ENCODE measurements at regions not wholly inside any gene's neighbourhood (a gene's known extent, or its start where the extent isn't known, plus 50 kb on each side); places are given as distances from the start of the nearest gene placed in this dataset.

DNA sequence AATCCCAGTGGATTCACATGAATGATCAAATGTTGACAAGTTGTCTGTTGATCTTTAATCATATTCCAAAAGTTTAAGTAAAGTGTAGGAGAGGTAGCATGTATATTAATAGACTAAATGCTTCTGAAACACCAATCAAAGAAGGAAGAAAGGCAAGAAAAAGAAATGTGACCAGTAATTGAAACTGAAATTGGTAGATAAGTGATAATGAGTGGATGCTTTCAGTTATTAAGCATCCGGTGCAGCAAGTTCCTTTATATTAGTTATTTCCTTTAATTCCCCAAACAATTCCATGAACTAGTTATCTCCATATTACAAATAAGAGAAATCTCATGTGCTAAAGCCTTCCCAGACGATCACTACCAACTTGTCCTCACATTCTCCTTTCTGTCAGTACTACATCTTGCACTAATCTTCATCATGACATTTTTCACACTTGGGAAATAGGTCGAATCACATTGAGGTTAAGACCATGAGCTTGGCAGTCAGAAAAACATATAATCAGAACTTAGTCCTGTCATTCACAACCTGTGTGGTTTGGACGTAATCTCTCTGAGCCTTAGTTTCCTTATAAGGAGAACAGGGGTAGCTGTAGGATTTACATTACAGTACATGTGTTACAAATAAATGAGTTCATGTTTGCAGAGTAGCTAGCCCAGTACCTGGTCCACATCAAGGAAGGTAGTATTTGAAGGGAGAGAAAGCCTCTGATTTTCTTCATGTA is 182.1 kb downstream of the NOL4 start:
- Histone ChIP-seq H4K20me1 (replicated peaks; ENCODE audit: control insufficient read depth, extremely low read depth, insufficient read depth, low read length) (no peaks in the 10 kb centered on the region), H3K79me2 (ENCODE audit: control insufficient read depth, insufficient read depth, low read length) (no peaks in the 10 kb centered on the region), H3K9ac (replicated peaks; ENCODE audit: extremely low read depth, insufficient read depth, low read length) (no peak overlapping the region), H3K36me3 (ENCODE audit: control insufficient read depth in 2 of 2, extremely low read depth in 1 of 2, insufficient read depth in 2 of 2, low read length in 2 of 2) (no peaks in the 10 kb centered on the region), H2AFZ (ENCODE audit: low read depth, low read length) (no peak overlapping the region), H3K4me3 (replicated peaks in 1 of 3; ENCODE audit: insufficient read depth in 1 of 3, low read depth in 1 of 3, low read length in 3 of 3) (no peak overlapping the region), H3K4me2 (ENCODE audit: insufficient read depth, low read length) (no peak overlapping the region), H3K27ac (ENCODE audit: insufficient read depth, low read depth, low read length) (no peak overlapping the region), H3K27me3 (ENCODE audit: control insufficient read depth in 2 of 2, insufficient read depth in 2 of 2, low read length in 2 of 2) (no peaks in the 10 kb centered on the region), H3K4me1 (ENCODE audit: control insufficient read depth, extremely low read depth, insufficient read depth, low read length) (no peaks in the 10 kb centered on the region), H3K9me1 (replicated peaks; ENCODE audit: control insufficient read depth, extremely low read depth, insufficient read depth, low read length) (no peaks in the 10 kb centered on the region), H3K9me3 (replicated peaks; ENCODE audit: control insufficient read depth, insufficient read depth, low read length) (no peaks in the 10 kb centered on the region)
- no TSS peak for BruUV-seq (replicated peaks)
- CTCF ChIA-PET, result no interaction called here
- no peak for DNase-seq (ENCODE audit: low read depth, low spot score)
- POLR2A ChIA-PET, result no interaction called here
- dilution Hi-C loops (cut with MboI; ENCODE audit: extremely low pct_ligation_motif_present, low sequenced_read_pairs) (no loop called here), intact Hi-C loops (cut with micrococcal nuclease) (no loop called here)
- no peak for TF ChIP-seq POLR2A (IDR thresholded peaks at IDR 0.05; ENCODE audit: low read depth, low read length)
- no peak for TF ChIP-seq GATA2 (IDR thresholded peaks at IDR 0.05; ENCODE audit: insufficient read depth, insufficient read length, low read depth, low read length)
- no peak for TF ChIP-seq FOS (IDR thresholded peaks at IDR 0.05; ENCODE audit: borderline replicate concordance, insufficient read depth, low read length)
- no peak for TF ChIP-seq MYC (IDR thresholded peaks at IDR 0.05; ENCODE audit: low read depth, low read length)
- FAIRE-seq, result no peak

DNA sequence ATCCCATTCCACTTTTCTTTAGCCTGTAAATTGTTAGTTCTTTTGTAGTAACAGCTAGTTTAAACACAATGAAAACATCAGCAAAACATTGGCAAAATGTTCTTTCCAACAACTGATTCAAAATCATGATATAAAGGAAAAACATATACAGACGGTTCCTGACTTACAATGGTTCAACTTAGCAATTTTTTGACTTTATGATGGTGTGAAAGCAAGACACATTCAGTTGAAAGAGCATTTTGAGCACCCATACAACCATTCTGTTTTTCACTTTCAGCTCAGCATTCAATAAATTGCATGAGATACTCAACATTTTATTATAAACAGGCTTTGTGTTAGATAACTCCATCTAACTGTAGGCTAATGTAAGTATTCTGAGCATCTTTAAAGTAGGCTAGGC is 185.1 kb downstream of the NOL4 start:
- BruUV-seq (replicated peaks), result no TSS peak
- CTCF ChIA-PET, result no interaction called here
- no peaks in the 10 kb centered on the region for H3K9me1 ChIP-seq (replicated peaks; ENCODE audit: control insufficient read depth, extremely low read depth, insufficient read depth, low read length)
- FAIRE-seq (peak; percentile 24), DNase-seq (ENCODE audit: low read depth, low spot score) (no peak)
- H3K27ac ChIP-seq (ENCODE audit: insufficient read depth, low read depth, low read length), result no peak overlapping the region
- H2AFZ ChIP-seq (ENCODE audit: low read depth, low read length), result no peak overlapping the region
- no peaks in the 10 kb centered on the region for H3K27me3 ChIP-seq (ENCODE audit: control insufficient read depth in 2 of 2, insufficient read depth in 2 of 2, low read length in 2 of 2)
- no peak overlapping the region for H3K9ac ChIP-seq (replicated peaks; ENCODE audit: extremely low read depth, insufficient read depth, low read length)
- no peaks in the 10 kb centered on the region for H3K36me3 ChIP-seq (ENCODE audit: control insufficient read depth in 2 of 2, extremely low read depth in 1 of 2, insufficient read depth in 2 of 2, low read length in 2 of 2)
- no peaks in the 10 kb centered on the region for H3K9me3 ChIP-seq (replicated peaks; ENCODE audit: control insufficient read depth, insufficient read depth, low read length)
- H3K4me1 ChIP-seq (ENCODE audit: control insufficient read depth, extremely low read depth, insufficient read depth, low read length), result no peaks in the 10 kb centered on the region
- POLR2A ChIA-PET, result no interaction called here
- no peak overlapping the region for H3K4me3 ChIP-seq (replicated peaks in 1 of 3; ENCODE audit: insufficient read depth in 1 of 3, low read depth in 1 of 3, low read length in 3 of 3)
- dilution Hi-C loops (cut with MboI; ENCODE audit: extremely low pct_ligation_motif_present, low sequenced_read_pairs) (no loop called here), intact Hi-C loops (cut with micrococcal nuclease) (no loop called here)
- no peaks in the 10 kb centered on the region for H3K79me2 ChIP-seq (ENCODE audit: control insufficient read depth, insufficient read depth, low read length)
- no peaks in the 10 kb centered on the region for H4K20me1 ChIP-seq (replicated peaks; ENCODE audit: control insufficient read depth, extremely low read depth, insufficient read depth, low read length)
- no peak overlapping the region for H3K4me2 ChIP-seq (ENCODE audit: insufficient read depth, low read length)
- TF ChIP-seq POLR2A (IDR thresholded peaks at IDR 0.05; ENCODE audit: low read depth, low read length) (no peak), JUN (IDR thresholded peaks at IDR 0.05; ENCODE audit: borderline replicate concordance, insufficient read depth, insufficient read length, low read depth) (no peak), FOS (IDR thresholded peaks at IDR 0.05; ENCODE audit: borderline replicate concordance, insufficient read depth, low read length) (no peak), POLR2AphosphoS5 (IDR thresholded peaks at IDR 0.05; ENCODE audit: insufficient read depth, low read depth, low read length) (no peak)
- TF ChIP-seq, protein P1, sequence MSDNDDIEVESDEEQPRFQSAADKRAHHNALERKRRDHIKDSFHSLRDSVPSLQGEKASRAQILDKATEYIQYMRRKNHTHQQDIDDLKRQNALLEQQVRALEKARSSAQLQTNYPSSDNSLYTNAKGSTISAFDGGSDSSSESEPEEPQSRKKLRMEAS (IDR thresholded peaks at IDR 0.05; ENCODE audit: insufficient read depth, insufficient read length), result no peak

All from endothelial cell of umbilical vein (primary cell).